GM23338 (cell line): ENCODE measurements at regions not wholly inside any gene's neighbourhood (a gene's known extent, or its start where the extent isn't known, plus 50 kb on each side); places are given as distances from the start of the nearest gene placed in this dataset.

Source experiments
- ATAC-seq: fragments of 200-7000 bp; cut with Tn5 transposase; 3 replicates; pipeline ENCODE4 v1.9.1; 2020
- DNase-seq: peaks from one replicate; pipeline ENCODE4 v3.0.0-alpha.2; 2015; ENCODE audit warnings: low spot score
- H2AFZ ChIP-seq: fragments of 200-600 bp; sonication (generic); 2 replicates; pipeline ENCODE4 v1.8.0; 2016; ENCODE audit warnings: antibody characterized with exemption, mild to moderate bottlenecking, moderate library complexity
- H3F3A ChIP-seq: fragments of 200-600 bp; sonication (generic); replicated peaks from 2 replicates; pipeline ENCODE4 v1.8.0; 2017; ENCODE audit warnings: antibody characterized with exemption, mixed run types, low read depth
- H3K27ac ChIP-seq: fragments of 200-600 bp; sonication (generic); 2 replicates; pipeline ENCODE4 v1.6.1; 2016; ENCODE audit warnings: low read depth
- H3K27me3 ChIP-seq: fragments of 200-600 bp; sonication (generic); 2 replicates; pipeline ENCODE4 v1.8.0; 2016; ENCODE audit warnings: mild to moderate bottlenecking, mixed run types, moderate library complexity; ENCODE audit not compliant: insufficient read depth
- H3K36me3 ChIP-seq: fragments of 200-600 bp; sonication (generic); 2 replicates; pipeline ENCODE4 v1.8.0; 2016; ENCODE audit warnings: mild to moderate bottlenecking; ENCODE audit not compliant: insufficient read depth
- H3K4me1 ChIP-seq: fragments of 200-600 bp; sonication (generic); 2 replicates; pipeline ENCODE4 v1.8.0; 2016; ENCODE audit warnings: mild to moderate bottlenecking, moderate library complexity; ENCODE audit not compliant: insufficient read depth
- H3K4me2 ChIP-seq: fragments of 200-600 bp; sonication (generic); 2 replicates; pipeline ENCODE4 v1.7.1; 2017; ENCODE audit warnings: mixed run types
- H3K4me3 ChIP-seq: fragments of 200-600 bp; sonication (generic); 2 replicates; pipeline ENCODE4 v1.6.1; 2016; ENCODE audit warnings: mixed run types
- H3K79me2 ChIP-seq: fragments of 200-600 bp; sonication (generic); replicated peaks from 2 replicates; pipeline ENCODE4 v1.8.0; 2017; ENCODE audit warnings: mild to moderate bottlenecking; ENCODE audit not compliant: insufficient read depth
- H3K9me2 ChIP-seq: fragments of 200-600 bp; sonication (generic); 2 replicates; pipeline ENCODE4 v1.8.0; 2017; ENCODE audit not compliant: insufficient read depth
- H4K20me1 ChIP-seq: fragments of 200-600 bp; sonication (generic); replicated peaks from 2 replicates; pipeline ENCODE4 v1.8.0; 2017; ENCODE audit warnings: mild to moderate bottlenecking; ENCODE audit not compliant: insufficient read depth
- H3K27ac Mint-ChIP-seq: 2 replicates; pipeline ENCODE4 v1.8.0; 2020; ENCODE audit warnings: inconsistent platforms, mild to moderate bottlenecking, moderate library complexity, mixed read lengths
- H3K27me3 Mint-ChIP-seq: 3 replicates; pipeline ENCODE4 v1.8.0; 2022; ENCODE audit warnings: low read depth, mild to moderate bottlenecking, moderate library complexity, mixed read lengths, inconsistent platforms; ENCODE audit not compliant: insufficient read depth, poor library complexity
- H3K36me3 Mint-ChIP-seq: 3 replicates; pipeline ENCODE4 v1.8.0; 2021; ENCODE audit warnings: low read depth, mild to moderate bottlenecking, inconsistent platforms, moderate library complexity, mixed read lengths
- H3K4me1 Mint-ChIP-seq: 3 replicates; pipeline ENCODE4 v1.8.0; 2020; ENCODE audit warnings: mild to moderate bottlenecking, inconsistent platforms, mixed read lengths
- H3K4me3 Mint-ChIP-seq: 3 replicates; pipeline ENCODE4 v1.8.0; 2021; ENCODE audit warnings: moderate library complexity, mild to moderate bottlenecking, inconsistent platforms, mixed read lengths
- H3K9me3 Mint-ChIP-seq: 3 replicates; pipeline ENCODE4 v1.8.0; 2020; ENCODE audit warnings: moderate library complexity, mild to moderate bottlenecking, inconsistent platforms, mixed read lengths
- CREB1 ChIP-seq: fragments of 250-450 bp; sonication (Bioruptor Pico); IDR thresholded peaks from 2 replicates; pipeline ENCODE4 v1.5.0; 2020; ENCODE audit warnings: low read depth, mild to moderate bottlenecking, moderate library complexity
- EZH2 ChIP-seq: fragments of 200-600 bp; sonication (generic); IDR thresholded peaks from one replicate; pipeline ENCODE4 v1.8.0; 2017; ENCODE audit warnings: antibody characterized with exemption, mild to moderate bottlenecking, low read depth; ENCODE audit not compliant: unreplicated experiment
- EZH2phosphoT487 ChIP-seq: fragments of 200-600 bp; sonication (generic); IDR thresholded peaks from one replicate; pipeline ENCODE4 v1.8.1; 2018; ENCODE audit warnings: antibody characterized with exemption; ENCODE audit not compliant: unreplicated experiment
- JUNB ChIP-seq: IDR thresholded peaks from one replicate; pipeline ENCODE4 v1.6.1; 2016; ENCODE audit warnings: antibody characterized with exemption; ENCODE audit not compliant: unreplicated experiment
- NANOG ChIP-seq: IDR thresholded peaks from 2 replicates; pipeline ENCODE4 v1.6.1; 2016; ENCODE audit warnings: antibody characterized with exemption, borderline replicate concordance
- POLR2AphosphoS5 ChIP-seq: IDR thresholded peaks from 2 replicates; pipeline ENCODE4 v1.6.1; 2016; ENCODE audit warnings: antibody characterized with exemption, low read depth
- STAT1 ChIP-seq: IDR thresholded peaks from one replicate; pipeline ENCODE4 v1.6.1; 2016; ENCODE audit warnings: antibody characterized with exemption; ENCODE audit not compliant: unreplicated experiment
- ZNF114 ChIP-seq: fragments of 250-450 bp; sonication (Bioruptor Pico); IDR thresholded peaks from 2 replicates; pipeline ENCODE4 v1.5.0; 2020; ENCODE audit warnings: mild to moderate bottlenecking, moderate library complexity
- ZNF331 ChIP-seq: fragments of 250-450 bp; sonication (Bioruptor Pico); IDR thresholded peaks from 2 replicates; pipeline ENCODE4 v1.5.0; 2020; ENCODE audit warnings: low read depth, mild to moderate bottlenecking, moderate library complexity
- TF ChIP-seq, protein P1 (sequence below): fragments of 250-450 bp; sonication (Bioruptor Pico); IDR thresholded peaks from 2 replicates; pipeline ENCODE4 v1.5.0; 2020; ENCODE audit warnings: mild to moderate bottlenecking, moderate library complexity
- TF ChIP-seq, protein P2 (sequence below), 2 experiments: fragments of 200-600 bp in 1 of 2; sonication (generic) in 1 of 2; conservative IDR thresholded peaks; 2 replicates each; pipeline versions ENCODE4 v1.5.1 to v1.6.1; 2016 to 2017; ENCODE audit warnings: antibody characterized with exemption in 2 of 2, low read depth in 2 of 2, mild to moderate bottlenecking in 2 of 2, moderate library complexity in 1 of 2
- TF ChIP-seq, protein P3 (sequence below): IDR thresholded peaks from 2 replicates; pipeline ENCODE4 v1.6.1; 2016; ENCODE audit warnings: antibody characterized with exemption
- TF ChIP-seq, protein P4 (sequence below): IDR thresholded peaks from one replicate; pipeline ENCODE4 v1.6.1; 2018; ENCODE audit warnings: antibody characterized with exemption; ENCODE audit not compliant: unreplicated experiment

DNA sequence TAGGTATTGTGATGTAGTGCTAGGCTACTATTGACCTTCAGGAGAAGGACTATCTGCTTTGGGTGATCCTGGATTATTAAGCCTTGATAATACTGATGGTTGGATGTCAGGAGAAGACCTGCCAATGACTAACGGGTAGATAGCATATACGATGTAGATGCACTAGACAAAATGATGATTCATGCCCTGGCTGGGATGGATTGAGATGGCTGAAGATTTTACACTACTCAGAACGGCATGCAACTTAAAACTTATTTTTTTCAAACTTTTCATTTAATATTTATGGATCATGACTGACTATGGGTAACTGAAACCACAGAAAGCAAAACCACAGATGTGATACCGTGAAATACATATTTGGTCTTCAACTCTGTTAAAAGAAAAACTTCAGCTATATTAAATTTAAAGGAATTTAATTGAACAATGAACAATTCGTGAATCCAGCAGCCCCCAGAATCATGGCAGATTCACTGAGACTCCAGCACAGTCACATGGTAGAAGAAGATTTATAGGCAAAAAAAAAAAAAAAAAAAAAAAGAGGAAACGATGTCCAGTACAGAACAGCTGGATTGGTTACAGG, 124.6 kb upstream of the CDK13 start (continued):
- TF ChIP-seq, protein P1, sequence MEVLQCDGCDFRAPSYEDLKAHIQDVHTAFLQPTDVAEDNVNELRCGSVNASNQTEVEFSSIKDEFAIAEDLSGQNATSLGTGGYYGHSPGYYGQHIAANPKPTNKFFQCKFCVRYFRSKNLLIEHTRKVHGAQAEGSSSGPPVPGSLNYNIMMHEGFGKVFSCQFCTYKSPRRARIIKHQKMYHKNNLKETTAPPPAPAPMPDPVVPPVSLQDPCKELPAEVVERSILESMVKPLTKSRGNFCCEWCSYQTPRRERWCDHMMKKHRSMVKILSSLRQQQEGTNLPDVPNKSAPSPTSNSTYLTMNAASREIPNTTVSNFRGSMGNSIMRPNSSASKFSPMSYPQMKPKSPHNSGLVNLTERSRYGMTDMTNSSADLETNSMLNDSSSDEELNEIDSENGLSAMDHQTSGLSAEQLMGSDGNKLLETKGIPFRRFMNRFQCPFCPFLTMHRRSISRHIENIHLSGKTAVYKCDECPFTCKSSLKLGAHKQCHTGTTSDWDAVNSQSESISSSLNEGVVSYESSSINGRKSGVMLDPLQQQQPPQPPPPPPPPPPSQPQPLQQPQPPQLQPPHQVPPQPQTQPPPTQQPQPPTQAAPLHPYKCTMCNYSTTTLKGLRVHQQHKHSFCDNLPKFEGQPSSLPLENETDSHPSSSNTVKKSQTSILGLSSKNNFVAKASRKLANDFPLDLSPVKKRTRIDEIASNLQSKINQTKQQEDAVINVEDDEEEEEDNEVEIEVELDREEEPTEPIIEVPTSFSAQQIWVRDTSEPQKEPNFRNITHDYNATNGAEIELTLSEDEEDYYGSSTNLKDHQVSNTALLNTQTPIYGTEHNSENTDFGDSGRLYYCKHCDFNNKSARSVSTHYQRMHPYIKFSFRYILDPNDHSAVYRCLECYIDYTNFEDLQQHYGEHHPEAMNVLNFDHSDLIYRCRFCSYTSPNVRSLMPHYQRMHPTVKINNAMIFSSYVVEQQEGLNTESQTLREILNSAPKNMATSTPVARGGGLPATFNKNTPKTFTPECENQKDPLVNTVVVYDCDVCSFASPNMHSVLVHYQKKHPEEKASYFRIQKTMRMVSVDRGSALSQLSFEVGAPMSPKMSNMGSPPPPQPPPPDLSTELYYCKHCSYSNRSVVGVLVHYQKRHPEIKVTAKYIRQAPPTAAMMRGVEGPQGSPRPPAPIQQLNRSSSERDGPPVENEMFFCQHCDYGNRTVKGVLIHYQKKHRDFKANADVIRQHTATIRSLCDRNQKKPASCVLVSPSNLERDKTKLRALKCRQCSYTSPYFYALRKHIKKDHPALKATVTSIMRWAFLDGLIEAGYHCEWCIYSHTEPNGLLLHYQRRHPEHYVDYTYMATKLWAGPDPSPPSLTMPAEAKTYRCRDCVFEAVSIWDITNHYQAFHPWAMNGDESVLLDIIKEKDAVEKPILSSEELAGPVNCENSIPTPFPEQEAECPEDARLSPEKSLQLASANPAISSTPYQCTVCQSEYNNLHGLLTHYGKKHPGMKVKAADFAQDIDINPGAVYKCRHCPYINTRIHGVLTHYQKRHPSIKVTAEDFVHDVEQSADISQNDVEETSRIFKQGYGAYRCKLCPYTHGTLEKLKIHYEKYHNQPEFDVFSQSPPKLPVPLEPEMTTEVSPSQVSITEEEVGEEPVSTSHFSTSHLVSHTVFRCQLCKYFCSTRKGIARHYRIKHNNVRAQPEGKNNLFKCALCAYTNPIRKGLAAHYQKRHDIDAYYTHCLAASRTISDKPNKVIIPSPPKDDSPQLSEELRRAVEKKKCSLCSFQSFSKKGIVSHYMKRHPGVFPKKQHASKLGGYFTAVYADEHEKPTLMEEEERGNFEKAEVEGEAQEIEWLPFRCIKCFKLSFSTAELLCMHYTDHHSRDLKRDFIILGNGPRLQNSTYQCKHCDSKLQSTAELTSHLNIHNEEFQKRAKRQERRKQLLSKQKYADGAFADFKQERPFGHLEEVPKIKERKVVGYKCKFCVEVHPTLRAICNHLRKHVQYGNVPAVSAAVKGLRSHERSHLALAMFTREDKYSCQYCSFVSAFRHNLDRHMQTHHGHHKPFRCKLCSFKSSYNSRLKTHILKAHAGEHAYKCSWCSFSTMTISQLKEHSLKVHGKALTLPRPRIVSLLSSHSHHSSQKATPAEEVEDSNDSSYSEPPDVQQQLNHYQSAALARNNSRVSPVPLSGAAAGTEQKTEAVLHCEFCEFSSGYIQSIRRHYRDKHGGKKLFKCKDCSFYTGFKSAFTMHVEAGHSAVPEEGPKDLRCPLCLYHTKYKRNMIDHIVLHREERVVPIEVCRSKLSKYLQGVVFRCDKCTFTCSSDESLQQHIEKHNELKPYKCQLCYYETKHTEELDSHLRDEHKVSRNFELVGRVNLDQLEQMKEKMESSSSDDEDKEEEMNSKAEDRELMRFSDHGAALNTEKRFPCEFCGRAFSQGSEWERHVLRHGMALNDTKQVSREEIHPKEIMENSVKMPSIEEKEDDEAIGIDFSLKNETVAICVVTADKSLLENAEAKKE (CRISPR knock-in tag): no peak

DNA sequence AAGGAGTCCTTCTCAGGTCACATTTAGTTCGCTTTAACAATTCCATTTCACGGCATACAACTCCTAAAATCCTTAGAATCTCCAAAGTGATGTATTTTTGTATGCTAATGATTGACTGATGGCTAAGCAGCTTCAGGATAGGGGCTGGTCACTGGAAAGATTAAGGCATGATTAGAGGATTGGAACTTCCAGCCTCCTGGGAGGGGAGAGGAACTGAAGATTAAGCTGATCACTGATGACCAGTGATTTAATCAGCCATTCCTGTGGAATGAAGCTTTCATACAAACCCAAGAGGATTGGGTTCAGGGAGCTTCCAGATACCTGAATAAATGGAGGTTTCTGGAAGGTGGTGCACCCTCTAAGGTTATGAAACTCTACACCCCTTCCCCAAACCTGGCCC, 123.9 kb upstream of the CDK13 start:
- Histone ChIP-seq H3K79me2 (no peaks in the 10 kb centered on the region), H3K27me3 (peaks cover 4% of the 10 kb centered on the region; the same call in 1 of the 2 replicates), H3F3A (no peaks in the 10 kb centered on the region), H3K36me3 (no peaks in the 10 kb centered on the region), H2AFZ (no peak overlapping the region), H3K4me2 (no peak overlapping the region), H3K27ac (no peak overlapping the region), H3K4me1 (peaks cover 13% of the 10 kb centered on the region), H3K9me2 (no peaks in the 10 kb centered on the region), H4K20me1 (no peaks in the 10 kb centered on the region), H3K4me3 (no peak overlapping the region)
- ATAC-seq (no peak), DNase-seq (no peak)
- no peak overlapping the region for H3K27ac Mint-ChIP-seq
- no peaks in the 10 kb centered on the region for H3K9me3 Mint-ChIP-seq
- no peak overlapping the region for H3K4me3 Mint-ChIP-seq
- peaks cover 19% of the 10 kb centered on the region for H3K4me1 Mint-ChIP-seq
- H3K36me3 Mint-ChIP-seq: no peaks in the 10 kb centered on the region
- H3K27me3 Mint-ChIP-seq: no peaks in the 10 kb centered on the region
- TF ChIP-seq NANOG (no peak), EZH2phosphoT487 (no peak), POLR2AphosphoS5 (no peak), ZNF114 (CRISPR knock-in tag) (no peak), EZH2 (no peak), STAT1 (no peak), ZNF331 (CRISPR knock-in tag) (no peak), JUNB (no peak), CREB1 (CRISPR knock-in tag) (no peak)
- TF ChIP-seq, protein P2, sequence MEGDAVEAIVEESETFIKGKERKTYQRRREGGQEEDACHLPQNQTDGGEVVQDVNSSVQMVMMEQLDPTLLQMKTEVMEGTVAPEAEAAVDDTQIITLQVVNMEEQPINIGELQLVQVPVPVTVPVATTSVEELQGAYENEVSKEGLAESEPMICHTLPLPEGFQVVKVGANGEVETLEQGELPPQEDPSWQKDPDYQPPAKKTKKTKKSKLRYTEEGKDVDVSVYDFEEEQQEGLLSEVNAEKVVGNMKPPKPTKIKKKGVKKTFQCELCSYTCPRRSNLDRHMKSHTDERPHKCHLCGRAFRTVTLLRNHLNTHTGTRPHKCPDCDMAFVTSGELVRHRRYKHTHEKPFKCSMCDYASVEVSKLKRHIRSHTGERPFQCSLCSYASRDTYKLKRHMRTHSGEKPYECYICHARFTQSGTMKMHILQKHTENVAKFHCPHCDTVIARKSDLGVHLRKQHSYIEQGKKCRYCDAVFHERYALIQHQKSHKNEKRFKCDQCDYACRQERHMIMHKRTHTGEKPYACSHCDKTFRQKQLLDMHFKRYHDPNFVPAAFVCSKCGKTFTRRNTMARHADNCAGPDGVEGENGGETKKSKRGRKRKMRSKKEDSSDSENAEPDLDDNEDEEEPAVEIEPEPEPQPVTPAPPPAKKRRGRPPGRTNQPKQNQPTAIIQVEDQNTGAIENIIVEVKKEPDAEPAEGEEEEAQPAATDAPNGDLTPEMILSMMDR (conservative IDR thresholded peaks at IDR 0.05; ENCODE audit: low read depth in 2 of 2): no peak
- TF ChIP-seq, protein P3, sequence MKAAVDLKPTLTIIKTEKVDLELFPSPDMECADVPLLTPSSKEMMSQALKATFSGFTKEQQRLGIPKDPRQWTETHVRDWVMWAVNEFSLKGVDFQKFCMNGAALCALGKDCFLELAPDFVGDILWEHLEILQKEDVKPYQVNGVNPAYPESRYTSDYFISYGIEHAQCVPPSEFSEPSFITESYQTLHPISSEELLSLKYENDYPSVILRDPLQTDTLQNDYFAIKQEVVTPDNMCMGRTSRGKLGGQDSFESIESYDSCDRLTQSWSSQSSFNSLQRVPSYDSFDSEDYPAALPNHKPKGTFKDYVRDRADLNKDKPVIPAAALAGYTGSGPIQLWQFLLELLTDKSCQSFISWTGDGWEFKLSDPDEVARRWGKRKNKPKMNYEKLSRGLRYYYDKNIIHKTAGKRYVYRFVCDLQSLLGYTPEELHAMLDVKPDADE: no peak
- TF ChIP-seq, protein P4, sequence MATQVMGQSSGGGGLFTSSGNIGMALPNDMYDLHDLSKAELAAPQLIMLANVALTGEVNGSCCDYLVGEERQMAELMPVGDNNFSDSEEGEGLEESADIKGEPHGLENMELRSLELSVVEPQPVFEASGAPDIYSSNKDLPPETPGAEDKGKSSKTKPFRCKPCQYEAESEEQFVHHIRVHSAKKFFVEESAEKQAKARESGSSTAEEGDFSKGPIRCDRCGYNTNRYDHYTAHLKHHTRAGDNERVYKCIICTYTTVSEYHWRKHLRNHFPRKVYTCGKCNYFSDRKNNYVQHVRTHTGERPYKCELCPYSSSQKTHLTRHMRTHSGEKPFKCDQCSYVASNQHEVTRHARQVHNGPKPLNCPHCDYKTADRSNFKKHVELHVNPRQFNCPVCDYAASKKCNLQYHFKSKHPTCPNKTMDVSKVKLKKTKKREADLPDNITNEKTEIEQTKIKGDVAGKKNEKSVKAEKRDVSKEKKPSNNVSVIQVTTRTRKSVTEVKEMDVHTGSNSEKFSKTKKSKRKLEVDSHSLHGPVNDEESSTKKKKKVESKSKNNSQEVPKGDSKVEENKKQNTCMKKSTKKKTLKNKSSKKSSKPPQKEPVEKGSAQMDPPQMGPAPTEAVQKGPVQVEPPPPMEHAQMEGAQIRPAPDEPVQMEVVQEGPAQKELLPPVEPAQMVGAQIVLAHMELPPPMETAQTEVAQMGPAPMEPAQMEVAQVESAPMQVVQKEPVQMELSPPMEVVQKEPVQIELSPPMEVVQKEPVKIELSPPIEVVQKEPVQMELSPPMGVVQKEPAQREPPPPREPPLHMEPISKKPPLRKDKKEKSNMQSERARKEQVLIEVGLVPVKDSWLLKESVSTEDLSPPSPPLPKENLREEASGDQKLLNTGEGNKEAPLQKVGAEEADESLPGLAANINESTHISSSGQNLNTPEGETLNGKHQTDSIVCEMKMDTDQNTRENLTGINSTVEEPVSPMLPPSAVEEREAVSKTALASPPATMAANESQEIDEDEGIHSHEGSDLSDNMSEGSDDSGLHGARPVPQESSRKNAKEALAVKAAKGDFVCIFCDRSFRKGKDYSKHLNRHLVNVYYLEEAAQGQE: no peak
